GM21529 (cell line): ENCODE measurements at regions not wholly inside any gene's neighbourhood (a gene's known extent, or its start where the extent isn't known, plus 50 kb on each side); places are given as distances from the start of the nearest gene placed in this dataset.
"Not testable (repeated sequence)": the region's sequence is repeated elsewhere in the genome, so short reads cannot be mapped to it uniquely, and the experiment has no call there.

Experiments used
- ATAC-seq: cut with Tn5 transposase; IDR thresholded peaks from one replicate; pipeline ENCODE4 v1.9.1; 2021; ENCODE audit not compliant: unreplicated experiment

GRCh38 chr11:86148345-86148747 lies 79.5 kb upstream of the PICALM start:
- no peak for ATAC-seq

- ATAC-seq = no peak
These were observed 78.1 kb upstream of the PICALM start for GRCh38 chr11:86147004-86147403.

GRCh38 chr11:86145439-86146156 lies 76.7 kb upstream of the PICALM start:
- no peak for ATAC-seq

GRCh38 chr11:86144846-86145245 lies 76.0 kb upstream of the PICALM start:
- ATAC-seq = no peak

GRCh38 chr11:86144087-86144486 lies 75.2 kb upstream of the PICALM start:
- ATAC-seq = not testable (repeated sequence)

- ATAC-seq = no peak
These were observed 74.5 kb upstream of the PICALM start for GRCh38 chr11:86143087-86144030.

- no peak for ATAC-seq
These were observed 73.3 kb upstream of the PICALM start for GRCh38 chr11:86142170-86142569.

GRCh38 chr11:86141727-86142126 lies 72.8 kb upstream of the PICALM start:
- no peak for ATAC-seq

GRCh38 chr11:86140334-86140990 lies 71.6 kb upstream of the PICALM start:
- ATAC-seq = no peak

GRCh38 chr11:86138958-86139357 lies 70.1 kb upstream of the PICALM start:
- peak; percentile 93 for ATAC-seq

GRCh38 chr11:86136538-86136937 lies 67.7 kb upstream of the PICALM start:
- ATAC-seq = no peak

GRCh38 chr11:86135319-86135714 lies 66.4 kb upstream of the PICALM start:
- no peak for ATAC-seq

GRCh38 chr11:86134580-86135318 lies 65.9 kb upstream of the PICALM start:
- ATAC-seq = no peak

- no peak for ATAC-seq
These were observed 63.9 kb upstream of the PICALM start for GRCh38 chr11:86132667-86133249.

- no peak for ATAC-seq
These were observed 61.1 kb upstream of the PICALM start for GRCh38 chr11:86129740-86130540.

- ATAC-seq = no peak
These were observed 60.0 kb upstream of the PICALM start for GRCh38 chr11:86128914-86129313.

- ATAC-seq = no peak
These were observed 58.0 kb upstream of the PICALM start for GRCh38 chr11:86126862-86127261.

- peak; percentile 65 for ATAC-seq
These were observed 55.7 kb upstream of the PICALM start for GRCh38 chr11:86124251-86125233.

- ATAC-seq = no peak
These were observed 53.9 kb upstream of the PICALM start for GRCh38 chr11:86122773-86123172.
